Colonic mucosa (tissue), 4 donors: ENCODE measurements at regions not wholly inside any gene's neighbourhood (a gene's known extent, or its start where the extent isn't known, plus 50 kb on each side); places are given as distances from the start of the nearest gene placed in this dataset.

Experiments
- DNase-seq: peaks from one replicate; pipeline ENCODE4 v3.0.0-alpha.2; 2020
- H3K27ac ChIP-seq: fragments of 200-600 bp; one replicate; pipeline ENCODE4 v1.8.0; 2021
- H3K27me3 ChIP-seq: fragments of 200-600 bp; one replicate; pipeline ENCODE4 v1.8.0; 2021
- H3K36me3 ChIP-seq: fragments of 200-600 bp; one replicate; pipeline ENCODE4 v1.8.0; 2021
- H3K4me1 ChIP-seq: fragments of 200-600 bp; one replicate; pipeline ENCODE4 v1.8.0; 2021; ENCODE audit warnings: mild to moderate bottlenecking
- H3K4me3 ChIP-seq: fragments of 200-600 bp; one replicate; pipeline ENCODE4 v1.8.0; 2021
- H3K9ac ChIP-seq, 2 donors: one replicate each; pipeline ENCODE4 v1.7.0; 2013; ENCODE audit warnings: control low read depth in 2 of 2, low read depth in 2 of 2, low read length in 2 of 2
- H3K9me3 ChIP-seq: fragments of 200-600 bp; one replicate; pipeline ENCODE4 v1.8.0; 2021
- CTCF ChIP-seq: fragments of 200-600 bp; IDR thresholded peaks from one replicate; pipeline ENCODE4 v1.8.0; 2022; ENCODE audit warnings: antibody characterized with exemption, mild to moderate bottlenecking
- intact Hi-C: fragments of 100-400 bp; cut with DNase I; formaldehyde crosslinking; loops from one replicate; pipeline ENCODE4 v1.14.1; 2022
- donor health status: healthy.
- donor health status: DM: no; HTN: no; CAD: no.
- donor health status: DM: no; HTN: no; CAD: no.

GRCh38 chr6:133629970-133630369 lies 258.9 kb upstream of the TCF21 start:
- no peaks in the 10 kb centered on the region for H3K36me3 ChIP-seq

GRCh38 chr6:133630651-133631050 lies 258.3 kb upstream of the TCF21 start:
- Histone ChIP-seq H3K36me3 (no peaks in the 10 kb centered on the region), H3K9ac (no peak overlapping the region), H3K27ac (no peak overlapping the region), H3K9me3 (no peaks in the 10 kb centered on the region), H3K27me3 (no peaks in the 10 kb centered on the region), H3K4me1 (no peaks in the 10 kb centered on the region), H3K4me3 (no peak overlapping the region)
- intact Hi-C loops, result no loop called here
- DNase-seq, result no peak
- no peak for TF ChIP-seq CTCF

More at GRCh38 chr6:133629970-133630369, 258.9 kb upstream of the TCF21 start:
- Histone ChIP-seq H3K9me3 (no peaks in the 10 kb centered on the region), H3K27me3 (no peaks in the 10 kb centered on the region), H3K4me3 (no peak overlapping the region), H3K9ac (no peak overlapping the region), H3K4me1 (no peaks in the 10 kb centered on the region), H3K27ac (no peak overlapping the region)
- TF ChIP-seq CTCF, result no peak
- intact Hi-C loops, result no loop called here
- no peak for DNase-seq

GRCh38 chr6:133631421-133631820 lies 257.5 kb upstream of the TCF21 start:
- H3K27ac ChIP-seq, result no peak overlapping the region
- H3K27me3 ChIP-seq, result no peaks in the 10 kb centered on the region

GRCh38 chr6:133632206-133632605 lies 256.7 kb upstream of the TCF21 start:
- H3K9ac ChIP-seq, result no peak overlapping the region
- no peaks in the 10 kb centered on the region for H3K27me3 ChIP-seq
- no peak overlapping the region for H3K4me3 ChIP-seq
- no peaks in the 10 kb centered on the region for H3K36me3 ChIP-seq
- H3K4me1 ChIP-seq, result no peaks in the 10 kb centered on the region
- H3K9me3 ChIP-seq, result no peaks in the 10 kb centered on the region
- intact Hi-C loops, result no loop called here
- DNase-seq, result no peak
- H3K27ac ChIP-seq, result peak overlapping the region; percentile 12
- TF ChIP-seq CTCF, result no peak

More at GRCh38 chr6:133631421-133631820, 257.5 kb upstream of the TCF21 start:
- Histone ChIP-seq H3K9me3 (no peaks in the 10 kb centered on the region), H3K9ac (no peak overlapping the region), H3K4me3 (no peak overlapping the region), H3K36me3 (no peaks in the 10 kb centered on the region), H3K4me1 (no peaks in the 10 kb centered on the region)
- intact Hi-C loops, result no loop called here
- DNase-seq, result no peak
- no peak for TF ChIP-seq CTCF

- DNase-seq, result no peak
- no peaks in the 10 kb centered on the region for H3K9me3 ChIP-seq
- H3K36me3 ChIP-seq, result no peaks in the 10 kb centered on the region
- no peak overlapping the region for H3K9ac ChIP-seq
- TF ChIP-seq CTCF, result no peak
- no peaks in the 10 kb centered on the region for H3K4me1 ChIP-seq
- no peak overlapping the region for H3K4me3 ChIP-seq
- no peak overlapping the region for H3K27ac ChIP-seq
- H3K27me3 ChIP-seq, result no peaks in the 10 kb centered on the region
- intact Hi-C loops, result no loop called here
Measured at GRCh38 chr6:133632906-133633305, 256.0 kb upstream of the TCF21 start.

GRCh38 chr6:133634474-133634873 lies 254.4 kb upstream of the TCF21 start:
- Histone ChIP-seq H3K4me3 (no peak overlapping the region), H3K27ac (no peak overlapping the region), H3K36me3 (no peaks in the 10 kb centered on the region), H3K9me3 (no peaks in the 10 kb centered on the region), H3K27me3 (no peaks in the 10 kb centered on the region), H3K4me1 (no peaks in the 10 kb centered on the region), H3K9ac (no peak overlapping the region)
- intact Hi-C loops, result no loop called here
- no peak for TF ChIP-seq CTCF
- DNase-seq, result no peak
